Vagina (tissue), 2 donors: ENCODE measurements at regions not wholly inside any gene's neighbourhood (a gene's known extent, or its start where the extent isn't known, plus 50 kb on each side); places are given as distances from the start of the nearest gene placed in this dataset.

Experiments
- POLR2A ChIP-seq, 2 donors: fragments of 450-650 bp; IDR thresholded peaks; one replicate each; pipeline ENCODE4 v1.6.1; 2017; ENCODE audit warnings: antibody characterized with exemption in 2 of 2, mild to moderate bottlenecking in 2 of 2, moderate library complexity in 2 of 2
- TF ChIP-seq, protein P1 (sequence below), 3 experiments: fragments of 450-650 bp in 2 of 3; fragments of 200-600 bp in 1 of 3; sonication (generic) in 1 of 3; IDR thresholded peaks; one replicate each; pipeline ENCODE4 v1.5.1; 2017 to 2019; ENCODE audit warnings: antibody characterized with exemption in 3 of 3, mild to moderate bottlenecking in 2 of 3, moderate library complexity in 2 of 3

DNA sequence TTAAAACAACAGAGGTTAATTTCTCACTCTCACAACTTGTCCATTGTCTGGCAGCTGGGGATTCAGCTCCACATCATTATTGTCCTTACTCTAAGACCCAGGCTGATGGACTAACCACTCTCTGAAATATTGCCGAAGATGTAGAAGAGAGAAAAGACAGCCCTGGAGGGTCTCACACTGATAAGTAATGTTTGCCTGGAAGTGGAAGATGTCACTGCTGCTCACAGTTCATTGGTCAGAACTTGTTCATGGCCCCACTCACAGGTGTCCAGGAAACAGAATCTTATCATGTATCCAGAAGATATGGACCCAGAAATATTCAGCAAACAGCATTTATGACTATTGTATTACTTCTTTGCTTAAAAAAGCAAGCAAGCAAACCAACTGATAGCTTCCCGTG is 62.2 kb upstream of the LPP start:
- TF ChIP-seq POLR2A (IDR thresholded peaks at IDR 0.05), result no peak
- TF ChIP-seq, protein P1, sequence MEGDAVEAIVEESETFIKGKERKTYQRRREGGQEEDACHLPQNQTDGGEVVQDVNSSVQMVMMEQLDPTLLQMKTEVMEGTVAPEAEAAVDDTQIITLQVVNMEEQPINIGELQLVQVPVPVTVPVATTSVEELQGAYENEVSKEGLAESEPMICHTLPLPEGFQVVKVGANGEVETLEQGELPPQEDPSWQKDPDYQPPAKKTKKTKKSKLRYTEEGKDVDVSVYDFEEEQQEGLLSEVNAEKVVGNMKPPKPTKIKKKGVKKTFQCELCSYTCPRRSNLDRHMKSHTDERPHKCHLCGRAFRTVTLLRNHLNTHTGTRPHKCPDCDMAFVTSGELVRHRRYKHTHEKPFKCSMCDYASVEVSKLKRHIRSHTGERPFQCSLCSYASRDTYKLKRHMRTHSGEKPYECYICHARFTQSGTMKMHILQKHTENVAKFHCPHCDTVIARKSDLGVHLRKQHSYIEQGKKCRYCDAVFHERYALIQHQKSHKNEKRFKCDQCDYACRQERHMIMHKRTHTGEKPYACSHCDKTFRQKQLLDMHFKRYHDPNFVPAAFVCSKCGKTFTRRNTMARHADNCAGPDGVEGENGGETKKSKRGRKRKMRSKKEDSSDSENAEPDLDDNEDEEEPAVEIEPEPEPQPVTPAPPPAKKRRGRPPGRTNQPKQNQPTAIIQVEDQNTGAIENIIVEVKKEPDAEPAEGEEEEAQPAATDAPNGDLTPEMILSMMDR (IDR thresholded peaks at IDR 0.05), result no peak
